ENCODE measurements at regions not wholly inside any gene's neighbourhood (a gene's known extent, or its start where the extent isn't known, plus 50 kb on each side); places are given as distances from the start of the nearest gene placed in this dataset.

DNA sequence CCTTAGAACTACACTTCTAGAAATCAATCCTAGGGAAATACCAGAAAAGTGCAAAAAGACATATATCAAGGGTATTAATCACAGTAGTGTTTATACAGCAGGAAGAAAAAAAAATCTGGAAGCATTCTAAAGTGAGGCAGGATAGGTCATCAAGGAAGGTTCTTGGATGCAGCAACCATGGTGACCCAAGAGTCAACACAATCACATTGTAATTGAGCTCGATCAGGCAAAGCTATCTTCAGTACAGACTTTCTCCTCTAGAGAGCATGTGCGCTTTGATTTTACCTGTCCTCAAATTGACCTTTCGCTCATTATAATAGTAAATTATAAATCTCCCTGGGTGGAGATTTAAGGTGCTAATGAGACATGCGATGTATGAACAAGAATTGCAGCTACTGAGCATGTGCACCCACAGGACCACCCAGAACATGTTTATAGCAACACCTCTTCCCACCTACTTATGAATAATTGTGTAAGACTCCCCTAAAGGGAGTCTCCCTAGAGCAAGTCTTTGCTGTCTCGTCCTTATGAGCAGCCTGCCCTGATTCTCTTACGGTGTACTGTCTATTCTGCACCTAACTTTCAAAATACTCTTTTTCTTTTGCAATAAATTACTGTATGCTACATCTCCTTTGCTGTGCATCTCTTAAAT, 297.7 kb downstream of the ATPSCKMT start:
- no peak overlapping the region for H3K27ac ChIP-seq (replicated peaks)
- H3K4me3 ChIP-seq, result no peak overlapping the region
- peaks cover 12% of the 10 kb centered on the region for H3K27me3 ChIP-seq (ENCODE audit: low read depth)
- H3K36me3 ChIP-seq, result no peaks in the 10 kb centered on the region
- no peak for DNase-seq
- intact Hi-C loops (cut with micrococcal nuclease), result no loop called here
- H3K9me3 ChIP-seq (replicated peaks), result no peaks in the 10 kb centered on the region
- TF ChIP-seq CTCF (IDR thresholded peaks at IDR 0.05; ENCODE audit: borderline replicate concordance), result no peak
- H3K4me1 ChIP-seq, result no peaks in the 10 kb centered on the region

- Histone ChIP-seq H3K27me3 (ENCODE audit: low read depth) (peaks cover 12% of the 10 kb centered on the region), H3K9me3 (replicated peaks) (no peaks in the 10 kb centered on the region), H3K27ac (replicated peaks) (no peak overlapping the region), H3K36me3 (no peaks in the 10 kb centered on the region), H3K4me3 (no peak overlapping the region), H3K4me1 (no peaks in the 10 kb centered on the region)
- no peak for TF ChIP-seq CTCF (IDR thresholded peaks at IDR 0.05; ENCODE audit: borderline replicate concordance)
- intact Hi-C loops (cut with micrococcal nuclease), result no loop called here
- DNase-seq, result no peak
These were observed 301.7 kb downstream of the ATPSCKMT start for GRCh38 chr5:9947944-9948343.

DNA sequence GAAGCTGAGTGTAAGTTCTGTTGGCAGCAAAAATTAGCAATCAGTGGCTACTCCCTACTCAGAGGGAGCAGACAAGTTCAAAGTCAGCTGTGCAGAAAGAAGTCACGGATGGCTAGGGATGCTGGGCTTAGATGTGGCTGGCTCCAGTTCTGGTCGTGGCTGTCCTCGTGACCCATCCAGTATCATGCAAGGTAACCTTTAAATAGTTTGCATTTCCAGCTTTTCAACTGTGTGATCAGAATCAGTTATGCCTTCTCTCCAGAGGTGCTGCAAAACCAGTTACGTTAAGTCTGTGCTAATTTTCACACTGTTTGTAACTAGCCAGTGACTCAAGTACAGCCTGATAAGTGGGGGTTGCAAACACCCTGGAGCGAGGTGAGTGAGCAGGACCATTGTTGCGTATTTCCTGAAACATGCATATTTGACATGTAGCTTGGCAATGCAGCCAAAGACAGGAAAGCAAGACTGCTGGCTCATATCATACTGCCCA, 302.4 kb downstream of the ATPSCKMT start:
- no peaks in the 10 kb centered on the region for H3K9me3 ChIP-seq (replicated peaks)
- DNase-seq, result no peak
- H3K27me3 ChIP-seq (ENCODE audit: low read depth), result peaks cover 12% of the 10 kb centered on the region
- no peak overlapping the region for H3K4me3 ChIP-seq
- no peak overlapping the region for H3K27ac ChIP-seq (replicated peaks)
- intact Hi-C loops (cut with micrococcal nuclease), result no loop called here
- no peak for TF ChIP-seq CTCF (IDR thresholded peaks at IDR 0.05; ENCODE audit: borderline replicate concordance)
- H3K4me1 ChIP-seq, result no peaks in the 10 kb centered on the region
- no peaks in the 10 kb centered on the region for H3K36me3 ChIP-seq

DNA sequence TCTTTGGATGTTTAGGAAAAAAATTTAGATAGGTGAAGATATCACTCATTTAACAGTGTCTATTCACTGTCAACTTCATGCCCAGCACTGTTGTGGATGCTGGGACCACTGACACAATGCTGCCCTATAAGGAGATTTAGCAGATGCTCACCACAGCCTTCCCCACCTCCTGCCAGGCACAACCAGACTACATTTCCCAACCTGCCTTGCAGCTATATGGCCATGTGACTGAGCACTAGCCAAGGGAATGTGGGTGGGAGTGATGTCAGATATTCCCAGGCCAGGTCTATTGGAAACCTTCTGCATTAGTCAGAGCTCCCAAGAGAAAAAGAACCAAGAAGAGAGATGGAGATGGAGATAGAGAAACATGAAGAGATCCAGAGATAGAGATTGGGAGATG, 302.6 kb upstream of the TAS2R1 start:
- no peak for DNase-seq
- Histone ChIP-seq H3K27ac (replicated peaks) (no peak overlapping the region), H3K4me1 (no peaks in the 10 kb centered on the region), H3K4me3 (no peak overlapping the region), H3K27me3 (ENCODE audit: low read depth) (peaks cover 3% of the 10 kb centered on the region), H3K36me3 (no peaks in the 10 kb centered on the region), H3K9me3 (replicated peaks) (peaks cover 33% of the 10 kb centered on the region)
- intact Hi-C loops (cut with micrococcal nuclease), result no loop called here
- no peak for TF ChIP-seq CTCF (IDR thresholded peaks at IDR 0.05; ENCODE audit: borderline replicate concordance)

- intact Hi-C loops (cut with micrococcal nuclease), result no loop called here
- Histone ChIP-seq H3K27me3 (ENCODE audit: low read depth) (peaks cover 3% of the 10 kb centered on the region), H3K36me3 (no peaks in the 10 kb centered on the region), H3K4me1 (no peaks in the 10 kb centered on the region), H3K9me3 (replicated peaks) (peaks cover 21% of the 10 kb centered on the region), H3K27ac (replicated peaks) (no peak overlapping the region), H3K4me3 (no peak overlapping the region)
- DNase-seq, result no peak
- no peak for TF ChIP-seq CTCF (IDR thresholded peaks at IDR 0.05; ENCODE audit: borderline replicate concordance)
These were observed 300.0 kb upstream of the TAS2R1 start for GRCh38 chr5:9930156-9930555.

All from left ventricle myocardium inferior (tissue), 1 donor.